Choroid plexus epithelial cell (primary cell): ENCODE measurements at regions not wholly inside any gene's neighbourhood (a gene's known extent, or its start where the extent isn't known, plus 50 kb on each side); places are given as distances from the start of the nearest gene placed in this dataset.

Source experiments
- DNase-seq: peaks from one replicate; pipeline ENCODE4 v3.0.0-alpha.2; 2010; ENCODE audit warnings: low read depth
- H3K4me3 ChIP-seq: 2 replicates; pipeline ENCODE4 v1.5.1; 2011; ENCODE audit warnings: low read depth, mild to moderate bottlenecking, control low read depth, low read length, moderate library complexity
- TF ChIP-seq, protein P1 (sequence below): conservative IDR thresholded peaks from 2 replicates; pipeline ENCODE4 v1.5.1; 2011; ENCODE audit warnings: low read depth, mild to moderate bottlenecking, control low read depth, inconsistent platforms, low read length, moderate library complexity

DNA sequence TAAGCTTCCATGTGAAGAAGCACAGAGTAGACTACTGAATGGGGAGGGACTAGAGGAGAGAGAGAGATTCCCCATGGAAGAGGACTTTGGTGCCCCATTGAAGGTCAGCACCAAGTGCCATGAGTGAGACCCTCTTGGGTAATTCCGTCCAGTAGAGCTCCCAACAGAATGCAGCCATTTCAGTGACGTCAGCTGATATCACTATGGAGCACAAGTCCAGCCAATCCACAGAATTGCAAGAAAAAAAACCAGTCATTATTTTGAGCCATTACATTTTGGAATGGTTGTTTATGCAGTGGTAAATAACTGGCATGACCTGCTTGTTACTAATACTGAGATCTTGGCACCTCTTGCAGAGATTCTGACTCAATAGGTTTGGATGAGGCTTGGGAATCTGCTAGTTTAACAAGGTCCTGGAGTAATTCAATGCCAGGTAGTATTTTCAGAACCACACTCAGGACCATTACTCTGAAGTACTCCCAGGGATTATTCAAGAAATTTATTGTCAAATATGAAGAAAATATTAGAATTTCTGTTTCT is 52.6 kb upstream of the SP8 start:
- DNase-seq: no peak
- no peak overlapping the region for H3K4me3 ChIP-seq
- TF ChIP-seq, protein P1, sequence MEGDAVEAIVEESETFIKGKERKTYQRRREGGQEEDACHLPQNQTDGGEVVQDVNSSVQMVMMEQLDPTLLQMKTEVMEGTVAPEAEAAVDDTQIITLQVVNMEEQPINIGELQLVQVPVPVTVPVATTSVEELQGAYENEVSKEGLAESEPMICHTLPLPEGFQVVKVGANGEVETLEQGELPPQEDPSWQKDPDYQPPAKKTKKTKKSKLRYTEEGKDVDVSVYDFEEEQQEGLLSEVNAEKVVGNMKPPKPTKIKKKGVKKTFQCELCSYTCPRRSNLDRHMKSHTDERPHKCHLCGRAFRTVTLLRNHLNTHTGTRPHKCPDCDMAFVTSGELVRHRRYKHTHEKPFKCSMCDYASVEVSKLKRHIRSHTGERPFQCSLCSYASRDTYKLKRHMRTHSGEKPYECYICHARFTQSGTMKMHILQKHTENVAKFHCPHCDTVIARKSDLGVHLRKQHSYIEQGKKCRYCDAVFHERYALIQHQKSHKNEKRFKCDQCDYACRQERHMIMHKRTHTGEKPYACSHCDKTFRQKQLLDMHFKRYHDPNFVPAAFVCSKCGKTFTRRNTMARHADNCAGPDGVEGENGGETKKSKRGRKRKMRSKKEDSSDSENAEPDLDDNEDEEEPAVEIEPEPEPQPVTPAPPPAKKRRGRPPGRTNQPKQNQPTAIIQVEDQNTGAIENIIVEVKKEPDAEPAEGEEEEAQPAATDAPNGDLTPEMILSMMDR: no peak

DNA sequence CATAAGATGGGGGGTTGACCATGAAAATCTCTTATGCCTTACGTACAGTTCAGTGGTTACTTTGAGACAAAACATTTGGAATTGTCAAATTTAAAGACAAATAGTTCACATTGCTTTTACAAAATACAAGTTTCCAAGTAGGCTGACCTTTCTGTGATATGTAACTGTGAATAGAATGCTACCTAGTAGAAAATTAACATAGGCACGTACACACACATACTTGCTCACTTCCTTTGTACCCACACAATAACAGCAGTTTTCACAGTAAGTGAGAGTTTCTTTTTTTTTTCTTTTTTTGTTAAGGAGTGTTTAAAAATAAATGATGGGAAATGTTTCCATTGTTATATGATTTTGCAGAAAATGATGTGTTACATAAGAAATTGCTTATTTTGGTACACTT is 53.3 kb upstream of the SP8 start:
- DNase-seq: no peak
- H3K4me3 ChIP-seq: no peak overlapping the region
- TF ChIP-seq, protein P1: no peak

DNA sequence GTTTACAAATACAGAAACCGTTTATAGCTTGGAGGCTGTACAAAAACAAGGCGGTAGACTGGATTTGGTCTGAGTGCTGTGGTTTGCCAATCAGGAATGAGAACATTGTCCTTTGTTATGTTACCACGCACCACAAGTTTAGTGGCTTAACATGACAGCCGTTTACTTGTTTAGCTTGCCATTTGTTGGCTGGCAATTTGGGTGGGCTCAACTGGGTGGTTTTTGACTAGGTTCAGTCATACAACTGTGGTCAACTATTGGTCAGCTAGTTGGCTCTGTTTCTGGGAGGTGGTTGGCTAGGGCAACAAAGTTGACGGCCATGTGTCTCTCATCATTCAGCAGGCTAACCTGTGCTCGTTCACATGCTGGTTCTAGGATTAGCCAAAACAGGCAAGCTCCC is 60.1 kb upstream of the SP8 start:
- no peak for DNase-seq
- TF ChIP-seq, protein P1: no peak
- H3K4me3 ChIP-seq: no peak overlapping the region

DNA sequence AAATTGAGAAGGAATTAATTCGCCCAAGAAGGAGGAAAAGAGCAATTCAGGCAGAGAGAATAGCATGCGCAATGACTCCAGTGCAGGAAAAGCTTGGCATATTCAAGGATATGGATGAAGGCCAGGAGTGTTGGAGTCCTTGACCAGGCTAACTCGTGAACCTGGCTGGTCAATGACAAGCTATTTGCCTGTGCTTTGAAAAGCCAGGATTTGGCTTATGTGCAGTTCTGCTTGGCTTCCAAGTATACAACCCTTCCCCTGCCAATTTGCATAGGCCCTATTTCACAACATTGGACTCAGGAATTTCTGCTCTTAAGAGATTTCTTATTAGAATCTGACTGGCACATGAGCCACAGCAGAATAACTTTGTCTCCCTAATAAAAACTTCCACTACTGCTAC is 72.3 kb upstream of the SP8 start:
- DNase-seq: no peak
- no peak overlapping the region for H3K4me3 ChIP-seq
- TF ChIP-seq, protein P1: no peak

DNA sequence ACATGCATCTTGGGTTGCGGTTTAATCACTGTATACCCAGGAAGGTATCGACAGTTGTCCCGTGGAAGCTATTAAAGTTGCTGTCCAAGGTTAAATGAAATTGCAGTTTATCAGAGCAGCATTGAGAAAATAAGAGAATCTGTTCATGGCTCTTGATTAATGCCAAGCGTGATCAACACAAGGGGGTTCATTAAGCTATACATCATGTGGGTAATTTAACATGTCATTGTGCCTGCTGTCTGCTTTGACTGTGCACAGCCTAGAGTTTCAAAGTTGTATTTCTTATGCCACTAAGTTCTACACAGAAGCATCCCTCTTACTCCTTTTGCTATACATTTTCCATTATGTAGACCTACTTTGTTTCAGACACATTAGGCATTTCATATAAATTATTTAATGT is 74.8 kb upstream of the SP8 start:
- no peak for DNase-seq
- TF ChIP-seq, protein P1: no peak
- no peak overlapping the region for H3K4me3 ChIP-seq

DNA sequence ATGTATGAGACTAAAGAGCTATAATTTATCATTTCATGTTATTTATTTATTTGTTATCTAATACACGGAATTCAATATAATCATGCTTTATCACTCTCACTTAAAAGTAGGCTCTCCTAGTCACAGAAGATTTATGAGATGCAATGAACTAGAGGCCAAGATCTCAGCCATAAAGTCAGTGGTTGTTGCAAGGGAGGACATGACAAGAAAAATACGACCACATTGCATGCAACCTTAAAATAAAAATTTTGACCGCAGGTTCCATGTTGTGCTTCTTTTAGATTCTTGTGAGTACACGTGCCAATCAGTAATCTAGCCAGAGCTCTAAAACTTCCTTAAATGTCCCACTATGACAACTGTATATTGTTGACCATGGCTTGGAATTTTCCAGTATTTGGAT is 75.9 kb upstream of the SP8 start:
- no peak for DNase-seq
- H3K4me3 ChIP-seq: no peak overlapping the region
- TF ChIP-seq, protein P1: no peak

DNA sequence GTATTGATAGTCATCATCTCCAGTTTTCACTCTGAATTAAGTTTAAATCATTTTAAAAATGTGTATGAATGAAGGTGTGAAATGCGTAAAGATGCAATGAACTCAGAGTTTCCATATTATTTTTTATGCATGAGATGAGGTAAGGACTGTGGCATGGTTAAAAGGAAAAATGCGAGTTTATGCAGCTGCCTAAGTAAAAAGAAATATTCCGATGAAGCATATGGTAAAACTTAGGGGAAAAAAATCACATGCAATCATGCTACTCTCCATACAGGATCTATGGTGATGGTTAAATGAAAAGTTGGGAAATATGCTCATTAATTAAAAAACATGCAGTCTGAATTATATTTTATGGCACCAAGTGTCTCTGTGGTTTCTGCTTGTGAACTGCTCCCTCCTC is 77.5 kb upstream of the SP8 start:
- TF ChIP-seq, protein P1: no peak
- DNase-seq: no peak
- H3K4me3 ChIP-seq: no peak overlapping the region
